Aorta (tissue), 5 donors: ENCODE measurements at regions not wholly inside any gene's neighbourhood (a gene's known extent, or its start where the extent isn't known, plus 50 kb on each side); places are given as distances from the start of the nearest gene placed in this dataset.
"Not testable (repeated sequence)": the region's sequence is repeated elsewhere in the genome, so short reads cannot be mapped to it uniquely, and the experiment has no call there.

Experiments
- ATAC-seq: fragments of 200-7000 bp; cut with Tn5 transposase; one replicate; pipeline ENCODE4 v1.9.1; 2022; ENCODE audit warnings: moderate library complexity; ENCODE audit not compliant: low FRiP score
- DNase-seq, 2 donors: peaks; one replicate each; pipeline ENCODE4 v3.0.0-alpha.2; 2020
- H3K27ac ChIP-seq, 2 donors: one replicate each; pipeline ENCODE4 v1.5.1; 2013; ENCODE audit warnings: low read length in 2 of 2, mild to moderate bottlenecking in 2 of 2, moderate library complexity in 2 of 2, control low read depth in 1 of 2, inconsistent platforms in 1 of 2, low read depth in 1 of 2
- H3K27me3 ChIP-seq, 2 donors: one replicate each; pipeline ENCODE4 v1.6.1; 2013; ENCODE audit warnings: control low read depth in 1 of 2, low read length in 1 of 2, mild to moderate bottlenecking in 1 of 2, moderate library complexity in 1 of 2; ENCODE audit not compliant: insufficient read depth in 2 of 2, control insufficient read depth in 1 of 2
- H3K36me3 ChIP-seq, 2 donors: one replicate each; pipeline ENCODE4 v1.6.1; 2013; ENCODE audit warnings: control low read depth in 1 of 2, low read length in 1 of 2, mild to moderate bottlenecking in 1 of 2; ENCODE audit not compliant: insufficient read depth in 2 of 2, control insufficient read depth in 1 of 2
- H3K4me1 ChIP-seq, 2 donors: one replicate each; pipeline ENCODE4 v1.6.1; 2013; ENCODE audit warnings: low read length in 2 of 2, control low read depth in 1 of 2, mild to moderate bottlenecking in 1 of 2, moderate library complexity in 1 of 2; ENCODE audit not compliant: insufficient read depth in 2 of 2, control insufficient read depth in 1 of 2
- H3K4me3 ChIP-seq, 2 donors: one replicate each; pipeline ENCODE4 v1.5.1; 2013; ENCODE audit warnings: low read length in 2 of 2, control low read depth in 1 of 2, mild to moderate bottlenecking in 1 of 2
- H3K9me3 ChIP-seq: one replicate; pipeline ENCODE4 v1.6.1; 2013; ENCODE audit warnings: mild to moderate bottlenecking, low read length; ENCODE audit not compliant: control insufficient read depth
- WGBS, 2 donors: extraction: QIAGEN DNeasy Blood & Tissue Kit; methylation state at CpG; one replicate each; pipeline ENCODE4 v1.1.7; 2013; 5-methylcytosine and 5-hydroxymethylcytosine counted together
- intact Hi-C, 2 donors: fragments of 100-400 bp; cut with DNase I; formaldehyde crosslinking; loops; one replicate each; pipeline versions ENCODE4 v1.14.2 to v1.15.0; 2022
- donor health status: healthy with polysubstance abuse.
- donor health status: Bipolar disorder and iron deficiency.
- donor health status: DM: no; HTN: no; CAD: no.
- donor health status: DM: no; HTN: no; CAD: no.
- donor health status: DM: yes; HTN: yes; CAD: no.

GRCh38 chrX:122934131-122934530 is 249.9 kb upstream of the GRIA3 start:
- Histone ChIP-seq H3K36me3 (no peaks in the 10 kb centered on the region), H3K9me3 (no peaks in the 10 kb centered on the region), H3K4me3 (no peak overlapping the region), H3K27ac (no peak overlapping the region), H3K4me1 (no peaks in the 10 kb centered on the region), H3K27me3 (no peaks in the 10 kb centered on the region)
- WGBS, 2 donors, result 70 to 92% methylated on average over 1 of the region's 1 CpG
- intact Hi-C loops, result no loop called here
- ATAC-seq (no peak), DNase-seq (no peak)

GRCh38 chrX:122940199-122940598 is 243.9 kb upstream of the GRIA3 start:
- intact Hi-C loops, result no loop called here
- Histone ChIP-seq H3K36me3 (no peaks in the 10 kb centered on the region), H3K27me3 (no peaks in the 10 kb centered on the region), H3K4me1 (no peaks in the 10 kb centered on the region), H3K4me3 (no peak overlapping the region), H3K9me3 (no peaks in the 10 kb centered on the region), H3K27ac (no peak overlapping the region)
- WGBS, 2 donors, result 70 to 81% methylated on average over 1 of the region's 1 CpG
- DNase-seq (no peak), ATAC-seq (no peak)

- H3K27me3 ChIP-seq, result no peaks in the 10 kb centered on the region
- DNase-seq (no peak), ATAC-seq (no peak)
- intact Hi-C loops, result no loop called here
- no peaks in the 10 kb centered on the region for H3K9me3 ChIP-seq
- no peak overlapping the region for H3K4me3 ChIP-seq
- no peak overlapping the region for H3K27ac ChIP-seq
- WGBS, 2 donors, result 20 to 41% methylated on average over 1 of the region's 1 CpG
- H3K36me3 ChIP-seq, result no peaks in the 10 kb centered on the region
- H3K4me1 ChIP-seq, result no peaks in the 10 kb centered on the region
These were observed 242.3 kb upstream of the GRIA3 start for GRCh38 chrX:122941806-122942205.

GRCh38 chrX:122943918-122944317 is 240.2 kb upstream of the GRIA3 start:
- DNase-seq (no peak), ATAC-seq (no peak)
- H3K27ac ChIP-seq, result no peak overlapping the region
- WGBS, 2 donors, result 86 to 97% methylated on average over 3 of the region's 3 CpGs
- intact Hi-C loops, result no loop called here
- H3K9me3 ChIP-seq, result no peaks in the 10 kb centered on the region
- no peaks in the 10 kb centered on the region for H3K36me3 ChIP-seq
- no peaks in the 10 kb centered on the region for H3K27me3 ChIP-seq
- H3K4me3 ChIP-seq, result no peak overlapping the region
- H3K4me1 ChIP-seq, result no peaks in the 10 kb centered on the region

GRCh38 chrX:122945328-122945727 is 238.8 kb upstream of the GRIA3 start:
- Histone ChIP-seq H3K27me3 (no peaks in the 10 kb centered on the region), H3K4me3 (no peak overlapping the region), H3K4me1 (no peaks in the 10 kb centered on the region), H3K27ac (no peak overlapping the region), H3K9me3 (no peaks in the 10 kb centered on the region), H3K36me3 (no peaks in the 10 kb centered on the region)
- intact Hi-C loops, result no loop called here
- DNase-seq, result no peak
- WGBS, 2 donors, result 56 to 64% methylated on average over 4 of the region's 4 CpGs
- ATAC-seq, result no peak

GRCh38 chrX:122972604-122973003 is 211.5 kb upstream of the GRIA3 start:
- H3K27me3 ChIP-seq, result no peaks in the 10 kb centered on the region
- no peaks in the 10 kb centered on the region for H3K36me3 ChIP-seq
- DNase-seq, result peak in 1 of 2 donors; percentile 53
- H3K9me3 ChIP-seq, result no peaks in the 10 kb centered on the region
- H3K27ac ChIP-seq, result no peak overlapping the region
- H3K4me1 ChIP-seq, result no peaks in the 10 kb centered on the region
- no peak for ATAC-seq
- WGBS, 2 donors, result 45 to 47% methylated on average over 2 of the region's 2 CpGs
- intact Hi-C loops, result no loop called here
- H3K4me3 ChIP-seq, result no peak overlapping the region

GRCh38 chrX:122982521-122982920 is 201.6 kb upstream of the GRIA3 start:
- ATAC-seq (no peak), DNase-seq (no peak)
- Histone ChIP-seq H3K27me3 (no peaks in the 10 kb centered on the region), H3K27ac (no peak overlapping the region), H3K9me3 (no peaks in the 10 kb centered on the region), H3K4me1 (no peaks in the 10 kb centered on the region), H3K4me3 (no peak overlapping the region), H3K36me3 (no peaks in the 10 kb centered on the region)
- 43 to 59% methylated on average over 6 of the region's 6 CpGs for WGBS, 2 donors
- intact Hi-C loops, result loop anchor here in 1 of 2 donors (10.0 kb wide), 1 partner anchor 58 kb away; no protein-coding TSS in a partner anchor

GRCh38 chrX:123002844-123003243 is 181.2 kb upstream of the GRIA3 start:
- H3K27ac ChIP-seq, H3K4me3 ChIP-seq, H3K27me3 ChIP-seq, DNase-seq, H3K36me3 ChIP-seq, intact Hi-C loops, ATAC-seq, H3K4me1 ChIP-seq, H3K9me3 ChIP-seq: not testable (repeated sequence)
- WGBS, 2 donors, result 83 to 89% methylated on average over 2 of the region's 2 CpGs

GRCh38 chrX:123013141-123013540 is 170.9 kb upstream of the GRIA3 start:
- Histone ChIP-seq H3K36me3 (no peaks in the 10 kb centered on the region), H3K27ac (no peak overlapping the region), H3K27me3 (no peaks in the 10 kb centered on the region), H3K4me3 (no peak overlapping the region), H3K4me1 (no peaks in the 10 kb centered on the region), H3K9me3 (no peaks in the 10 kb centered on the region)
- WGBS, 2 donors, result 44 to 52% methylated on average over 1 of the region's 1 CpG
- ATAC-seq (no peak), DNase-seq (no peak)
- intact Hi-C loops, result no loop called here
